ENCODE measurements at regions not wholly inside any gene's neighbourhood (a gene's known extent, or its start where the extent isn't known, plus 50 kb on each side); places are given as distances from the start of the nearest gene placed in this dataset.
"Not testable (repeated sequence)": the region's sequence is repeated elsewhere in the genome, so short reads cannot be mapped to it uniquely, and the experiment has no call there.

GRCh38 chr9:22189471-22189870, 180.4 kb upstream of the CDKN2B start:
- no peak for TF ChIP-seq CTCF (IDR thresholded peaks at IDR 0.05; ENCODE audit: unreplicated experiment in 3 of 3)
- H3K36me3 Mint-ChIP-seq (ENCODE audit: low read depth), result no peaks in the 10 kb centered on the region
- H3K4me1 Mint-ChIP-seq, result no peaks in the 10 kb centered on the region
- no peak overlapping the region for H3K27ac Mint-ChIP-seq
- H3K9me3 Mint-ChIP-seq, result peaks cover 3% of the 10 kb centered on the region
- H3K4me3 Mint-ChIP-seq, result no peak overlapping the region
- H3K27me3 Mint-ChIP-seq (ENCODE audit: low read depth), result no peaks in the 10 kb centered on the region

GRCh38 chr9:22197000-22197399, 187.9 kb upstream of the CDKN2B start:
- H3K4me3 Mint-ChIP-seq; H3K27ac Mint-ChIP-seq; H3K27me3 Mint-ChIP-seq (ENCODE audit: low read depth); H3K4me1 Mint-ChIP-seq; H3K36me3 Mint-ChIP-seq (ENCODE audit: low read depth); H3K9me3 Mint-ChIP-seq: not testable (repeated sequence)

- Mint-ChIP-seq H3K36me3 (ENCODE audit: low read depth) (no peaks in the 10 kb centered on the region), H3K27me3 (ENCODE audit: low read depth) (no peaks in the 10 kb centered on the region), H3K9me3 (no peaks in the 10 kb centered on the region), H3K4me3 (no peak overlapping the region), H3K27ac (no peak overlapping the region), H3K4me1 (no peaks in the 10 kb centered on the region)
- no peak for TF ChIP-seq CTCF (IDR thresholded peaks at IDR 0.05; ENCODE audit: unreplicated experiment in 3 of 3)
Observed at GRCh38 chr9:22198681-22199080, 189.6 kb upstream of the CDKN2B start.

GRCh38 chr9:22201256-22201655, 192.2 kb upstream of the CDKN2B start:
- Mint-ChIP-seq H3K27me3 (ENCODE audit: low read depth) (no peaks in the 10 kb centered on the region), H3K27ac (no peak overlapping the region), H3K36me3 (ENCODE audit: low read depth) (no peaks in the 10 kb centered on the region), H3K4me3 (no peak overlapping the region), H3K9me3 (no peaks in the 10 kb centered on the region), H3K4me1 (no peaks in the 10 kb centered on the region)
- TF ChIP-seq CTCF (IDR thresholded peaks at IDR 0.05; ENCODE audit: unreplicated experiment in 3 of 3), result no peak

- no peaks in the 10 kb centered on the region for H3K4me1 Mint-ChIP-seq
- H3K27ac Mint-ChIP-seq, result no peak overlapping the region
- no peaks in the 10 kb centered on the region for H3K36me3 Mint-ChIP-seq (ENCODE audit: low read depth)
- no peaks in the 10 kb centered on the region for H3K27me3 Mint-ChIP-seq (ENCODE audit: low read depth)
- H3K4me3 Mint-ChIP-seq, result no peak overlapping the region
- TF ChIP-seq CTCF (IDR thresholded peaks at IDR 0.05; ENCODE audit: unreplicated experiment in 3 of 3), result no peak
- H3K9me3 Mint-ChIP-seq, result no peaks in the 10 kb centered on the region
Observed at GRCh38 chr9:22203371-22204138, 194.4 kb upstream of the CDKN2B start.

GRCh38 chr9:22204240-22204639, 195.1 kb upstream of the CDKN2B start:
- H3K36me3 Mint-ChIP-seq (ENCODE audit: low read depth), result no peaks in the 10 kb centered on the region
- TF ChIP-seq CTCF (IDR thresholded peaks at IDR 0.05; ENCODE audit: unreplicated experiment in 3 of 3), result no peak
- H3K4me1 Mint-ChIP-seq, result no peaks in the 10 kb centered on the region
- H3K27ac Mint-ChIP-seq, result no peak overlapping the region
- no peak overlapping the region for H3K4me3 Mint-ChIP-seq
- no peaks in the 10 kb centered on the region for H3K27me3 Mint-ChIP-seq (ENCODE audit: low read depth)
- H3K9me3 Mint-ChIP-seq, result no peaks in the 10 kb centered on the region

Data from nephron (organoid).